IMR-90 (cell line): ENCODE measurements at regions not wholly inside any gene's neighbourhood (a gene's known extent, or its start where the extent isn't known, plus 50 kb on each side); places are given as distances from the start of the nearest gene placed in this dataset.
"Not testable (repeated sequence)": the region's sequence is repeated elsewhere in the genome, so short reads cannot be mapped to it uniquely, and the experiment has no call there.

Source experiments
- ATAC-seq: fragments of 200-7000 bp; cut with Tn5 transposase; 2 replicates; pipeline ENCODE4 v1.9.1; 2020; ENCODE audit warnings: low read depth, mild to moderate bottlenecking, moderate library complexity
- BruUV-seq: library from RNA; stranded (reverse); fragments of 400-500 nt; replicated peaks from 2 replicates; lab custom pipeline; 2021; lab: Mats Ljungman, UMichigan
- CTCF ChIA-PET: fragments of 300-600 bp; formaldehyde crosslinking; extraction: SDS; loops from one replicate; lab custom pipeline; 2021; ENCODE audit warnings: antibody characterized with exemption; lab: Yijun Ruan, JAX
- POLR2A ChIA-PET: fragments of 300-600 bp; sonication (Branson Sonifier 250); formaldehyde crosslinking; loops from one replicate; lab custom pipeline; 2022; ENCODE audit warnings: antibody characterized with exemption; ENCODE audit not compliant: unreplicated experiment; lab: Charles Lee
- DNase-seq: peaks from one replicate; pipeline ENCODE4 v3.0.0; 2013
- H2AFZ ChIP-seq: replicated peaks from 2 replicates; pipeline ENCODE3; 2013; ENCODE audit warnings: low read length, mild to moderate bottlenecking; ENCODE audit not compliant: poor library complexity
- H2AK5ac ChIP-seq: 2 replicates; pipeline ENCODE4 v1.6.1; 2013; ENCODE audit warnings: low read depth, low read length, inconsistent platforms
- H2AK9ac ChIP-seq: replicated peaks from 2 replicates; pipeline ENCODE3; 2013; ENCODE audit warnings: mild to moderate bottlenecking, low read depth, low read length, moderate library complexity; ENCODE audit not compliant: poor library complexity
- H2BK120ac ChIP-seq: 2 replicates; pipeline ENCODE4 v1.6.1; 2013; ENCODE audit warnings: low read depth, low read length, inconsistent platforms
- H2BK15ac ChIP-seq: 3 replicates; pipeline ENCODE4 v1.6.1; 2013; ENCODE audit warnings: low read depth, low read length, inconsistent platforms
- H2BK20ac ChIP-seq: 2 replicates; pipeline ENCODE4 v1.6.1; 2013; ENCODE audit warnings: low read depth, mild to moderate bottlenecking, inconsistent platforms, low read length, moderate library complexity
- H2BK5ac ChIP-seq: 2 replicates; pipeline ENCODE4 v1.6.1; 2013; ENCODE audit warnings: mild to moderate bottlenecking, low read depth, low read length, inconsistent platforms; ENCODE audit not compliant: poor library complexity, severe bottlenecking
- H3K14ac ChIP-seq: replicated peaks from 2 replicates; pipeline ENCODE4 v1.6.1; 2013; ENCODE audit warnings: low read depth, low read length, inconsistent platforms
- H3K18ac ChIP-seq: 2 replicates; pipeline ENCODE4 v1.6.1; 2013; ENCODE audit warnings: low read depth, low read length, control low read depth
- H3K23ac ChIP-seq: 2 replicates; pipeline ENCODE4 v1.6.1; 2013; ENCODE audit warnings: low read depth, low read length, inconsistent platforms
- H3K27ac ChIP-seq: 2 replicates; pipeline ENCODE4 v1.5.1; 2013; ENCODE audit warnings: mild to moderate bottlenecking, control low read depth, low read length; ENCODE audit not compliant: insufficient read depth
- H3K27me3 ChIP-seq: 2 replicates; pipeline ENCODE4 v1.6.1; 2013; ENCODE audit warnings: low read length; ENCODE audit not compliant: control insufficient read depth, insufficient read depth
- H3K36me3 ChIP-seq: 2 replicates; pipeline ENCODE4 v1.6.1; 2013; ENCODE audit warnings: low read length, mixed read lengths; ENCODE audit not compliant: control insufficient read depth, insufficient read depth
- H3K4ac ChIP-seq: 2 replicates; pipeline ENCODE4 v1.6.1; 2013; ENCODE audit warnings: low read depth, low read length, inconsistent platforms
- H3K4me1 ChIP-seq: 2 replicates; pipeline ENCODE4 v1.6.1; 2013; ENCODE audit warnings: low read length, mixed read lengths; ENCODE audit not compliant: control insufficient read depth, insufficient read depth
- H3K4me2 ChIP-seq: 2 replicates; pipeline ENCODE4 v1.6.1; 2013; ENCODE audit warnings: low read depth, mild to moderate bottlenecking, control low read depth, low read length, moderate library complexity
- H3K4me3 ChIP-seq: 2 replicates; pipeline ENCODE4 v1.5.1; 2013; ENCODE audit warnings: low read depth, mild to moderate bottlenecking, control low read depth, low read length, moderate library complexity; ENCODE audit not compliant: insufficient read depth
- H3K56ac ChIP-seq: 2 replicates; pipeline ENCODE4 v1.6.1; 2013; ENCODE audit warnings: low read length, inconsistent platforms; ENCODE audit not compliant: insufficient read depth; ENCODE audit errors: extremely low read depth
- H3K79me1 ChIP-seq, 2 experiments: 2 replicates each; pipeline ENCODE4 v1.6.1; 2013; ENCODE audit warnings: low read length in 2 of 2, inconsistent platforms in 1 of 2, low read depth in 1 of 2
- H3K9ac ChIP-seq: 2 replicates; pipeline ENCODE4 v1.6.1; 2013; ENCODE audit warnings: low read depth, low read length, control low read depth
- H3K9me1 ChIP-seq: 2 replicates; pipeline ENCODE4 v1.6.1; 2013; ENCODE audit warnings: low read length, inconsistent platforms; ENCODE audit not compliant: insufficient read depth
- H3K9me3 ChIP-seq: 2 replicates; pipeline ENCODE4 v1.6.1; 2013; ENCODE audit warnings: low read length; ENCODE audit not compliant: control insufficient read depth, insufficient read depth
- H4K20me1 ChIP-seq: 2 replicates; pipeline ENCODE4 v1.6.1; 2013; ENCODE audit warnings: low read length, inconsistent platforms; ENCODE audit not compliant: insufficient read depth
- H4K5ac ChIP-seq: 2 replicates; pipeline ENCODE4 v1.6.1; 2013; ENCODE audit warnings: mild to moderate bottlenecking, low read depth, low read length, control low read depth
- H4K8ac ChIP-seq, 2 experiments: 2 replicates each; pipeline ENCODE4 v1.6.1; 2013; ENCODE audit warnings: low read depth in 2 of 2, low read length in 2 of 2, control low read depth in 1 of 2, inconsistent platforms in 1 of 2
- H4K91ac ChIP-seq: 2 replicates; pipeline ENCODE4 v1.6.1; 2013; ENCODE audit warnings: low read depth, low read length, inconsistent platforms; ENCODE audit not compliant: insufficient read depth
- CEBPB ChIP-seq: IDR thresholded peaks from 2 replicates; pipeline ENCODE4 v1.6.1; 2012; ENCODE audit warnings: low read depth, low read length, improper control_type of control experiment
- CTCF ChIP-seq: conservative IDR thresholded peaks from 2 replicates; pipeline ENCODE4 v1.5.1; 2012; ENCODE audit warnings: mild to moderate bottlenecking, low read depth, low read length, improper control_type of control experiment
- POLR2A ChIP-seq: IDR thresholded peaks from 2 replicates; pipeline ENCODE4 v1.6.1; 2012; ENCODE audit warnings: mild to moderate bottlenecking, low read depth, low read length
- WGBS, 2 experiments: methylation state at CpG; one replicate each; pipeline versions ENCODE4 v1.1.5 to v1.1.7; 2013; ENCODE audit warnings: missing lambda C conversion rate in 2 of 2; ENCODE audit not compliant: insufficient read length in 1 of 2; ENCODE audit errors: extremely low coverage in 2 of 2; 5-methylcytosine and 5-hydroxymethylcytosine counted together
- dilution Hi-C: fragments of 300-500 bp; cut with HindIII; formaldehyde crosslinking; loops from one replicate; pipeline ENCODE4 v1.14.3; 2018; ENCODE audit warnings: low sequenced_read_pairs; ENCODE audit not compliant: unreplicated experiment
- in situ Hi-C: fragments of 300-500 bp; cut with MboI; formaldehyde crosslinking; loops from 3 replicates; pipeline ENCODE4 v1.14.3; 2019; ENCODE audit warnings: low sequenced_read_pairs, inconsistent platforms, mixed read lengths
- intact Hi-C: fragments of 100-400 bp; cut with micrococcal nuclease; formaldehyde crosslinking; loops from 2 replicates; pipeline ENCODE4 v1.10.0; 2022

- ATAC-seq (no peak), DNase-seq (no peak)
- Histone ChIP-seq H3K27ac (no peak overlapping the region), H2AK5ac (no peak overlapping the region), H2BK15ac (no peak overlapping the region), H3K4me2 (no peak overlapping the region), H2BK20ac (no peak overlapping the region), H3K23ac (no peak overlapping the region), H3K9me1 (no peaks in the 10 kb centered on the region), H4K5ac (no peak overlapping the region), H2AFZ (no peak overlapping the region), H3K4ac (no peak overlapping the region), H3K56ac (no peak overlapping the region), H2BK120ac (no peak overlapping the region), H3K79me1 (no peaks in the 10 kb centered on the region), H3K9ac (no peak overlapping the region), H4K8ac (no peak overlapping the region), H3K14ac (no peak overlapping the region), H2BK5ac (no peak overlapping the region), H2AK9ac (no peak overlapping the region), H3K36me3 (no peaks in the 10 kb centered on the region), H3K4me1 (no peaks in the 10 kb centered on the region), H3K18ac (no peak overlapping the region), H4K20me1 (no peaks in the 10 kb centered on the region), H4K91ac (no peak overlapping the region), H3K4me3 (no peak overlapping the region), H3K9me3 (no peaks in the 10 kb centered on the region), H3K27me3 (no peaks in the 10 kb centered on the region)
- WGBS, 2 experiments, result 44% methylated on average over 2 of the region's 2 CpGs; no CpG with 5 or more reads in 1 of the 2 experiments
- BruUV-seq, result no TSS peak
- POLR2A ChIA-PET, result no interaction called here
- CTCF ChIA-PET, result no interaction called here
- in situ Hi-C loops (no loop called here), dilution Hi-C loops (no loop called here), intact Hi-C loops (no loop called here)
- TF ChIP-seq CTCF (no peak), POLR2A (no peak), CEBPB (no peak)
These were observed 755.7 kb upstream of the SLC8A1 start for GRCh38 chr2:41207578-41207977.

DNA sequence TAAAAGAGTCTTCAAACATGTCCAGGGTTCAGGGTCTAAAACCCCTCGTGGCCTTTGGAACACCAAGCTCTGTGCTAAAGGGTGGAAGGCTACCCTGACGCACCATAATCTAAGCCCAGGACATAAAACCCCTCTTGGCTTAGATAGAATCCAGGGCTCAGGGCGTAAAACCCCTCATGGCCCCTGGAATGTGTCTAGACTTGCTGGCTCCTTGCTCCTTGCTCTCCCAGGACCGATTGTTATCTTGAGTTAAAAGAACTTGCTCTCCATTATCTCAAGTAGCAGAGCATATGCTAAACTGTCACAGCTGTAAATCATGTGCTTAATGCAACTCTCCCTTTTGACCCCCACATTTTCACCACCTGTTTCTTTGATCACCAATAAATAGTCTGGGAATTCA lies 758.1 kb upstream of the SLC8A1 start:
- WGBS, 2 experiments, result 0% methylated on average over 1 of the region's 4 CpGs; no CpG with 5 or more reads in 1 of the 2 experiments

More for the DNA sequence above, 758.1 kb upstream of the SLC8A1 start:
- H3K27me3 ChIP-seq, H2AK5ac ChIP-seq, H4K91ac ChIP-seq, H3K4ac ChIP-seq, H2AK9ac ChIP-seq, ATAC-seq, intact Hi-C loops, H3K9me1 ChIP-seq, POLR2A ChIA-PET, H3K18ac ChIP-seq, H2BK5ac ChIP-seq, H4K8ac ChIP-seq, H3K27ac ChIP-seq, H2AFZ ChIP-seq, DNase-seq, H3K9me3 ChIP-seq, H3K4me2 ChIP-seq, dilution Hi-C loops, H4K20me1 ChIP-seq, BruUV-seq, H3K36me3 ChIP-seq, H3K79me1 ChIP-seq, H3K56ac ChIP-seq, H2BK20ac ChIP-seq, H3K23ac ChIP-seq, H2BK15ac ChIP-seq, in situ Hi-C loops, H3K9ac ChIP-seq, H3K14ac ChIP-seq, H2BK120ac ChIP-seq, H3K4me3 ChIP-seq, H4K5ac ChIP-seq, CTCF ChIA-PET, H3K4me1 ChIP-seq: not testable (repeated sequence)
